Endodermal cell (in vitro differentiated cells): ENCODE measurements at regions not wholly inside any gene's neighbourhood (a gene's known extent, or its start where the extent isn't known, plus 50 kb on each side); places are given as distances from the start of the nearest gene placed in this dataset.

Source experiments
- DNase-seq: peaks from one replicate; pipeline ENCODE4 v3.0.0-alpha.2; 2017
- H3K27ac ChIP-seq: 2 replicates; pipeline ENCODE4 v1.5.1; 2013; ENCODE audit warnings: mild to moderate bottlenecking, low read depth, low read length, moderate library complexity
- H3K27me3 ChIP-seq: 2 replicates; pipeline ENCODE4 v1.6.1; 2013; ENCODE audit warnings: mild to moderate bottlenecking, low read length, moderate library complexity; ENCODE audit not compliant: insufficient read depth, control insufficient read depth, poor library complexity, severe bottlenecking
- H3K36me3 ChIP-seq: 2 replicates; pipeline ENCODE4 v1.7.0; 2013; ENCODE audit warnings: mild to moderate bottlenecking, low read length, moderate library complexity; ENCODE audit not compliant: control insufficient read depth, insufficient read depth
- H3K4me1 ChIP-seq: one replicate; pipeline ENCODE4 v1.7.0; 2013; ENCODE audit warnings: low read length; ENCODE audit not compliant: control insufficient read depth, insufficient read depth
- H3K4me3 ChIP-seq: 2 replicates; pipeline ENCODE4 v1.5.1; 2013; ENCODE audit warnings: mild to moderate bottlenecking, low read length, moderate library complexity
- H3K9ac ChIP-seq: 2 replicates; pipeline ENCODE4 v1.6.1; 2013; ENCODE audit warnings: mild to moderate bottlenecking, low read length, moderate library complexity; ENCODE audit not compliant: poor library complexity, severe bottlenecking; ENCODE audit errors: extremely low read depth
- H3K9me3 ChIP-seq: 2 replicates; pipeline ENCODE4 v1.6.1; 2013; ENCODE audit warnings: mild to moderate bottlenecking, low read length, moderate library complexity; ENCODE audit not compliant: control insufficient read depth
- H3K27ac Mint-ChIP-seq: 2 replicates; pipeline ENCODE4 v1.8.0; 2020; ENCODE audit warnings: mixed read lengths
- H3K27me3 Mint-ChIP-seq: 2 replicates; pipeline ENCODE4 v1.8.0; 2021; ENCODE audit warnings: mild to moderate bottlenecking, mixed read lengths; ENCODE audit not compliant: insufficient read depth
- H3K36me3 Mint-ChIP-seq: 2 replicates; pipeline ENCODE4 v1.8.0; 2020; ENCODE audit warnings: low read depth, mixed read lengths
- H3K4me1 Mint-ChIP-seq: 2 replicates; pipeline ENCODE4 v1.8.0; 2020; ENCODE audit warnings: mixed read lengths
- H3K4me3 Mint-ChIP-seq: 2 replicates; pipeline ENCODE4 v1.8.0; 2020; ENCODE audit warnings: mild to moderate bottlenecking, moderate library complexity, mixed read lengths
- H3K9me3 Mint-ChIP-seq: 2 replicates; pipeline ENCODE4 v1.8.0; 2020; ENCODE audit warnings: mild to moderate bottlenecking, mixed read lengths
- WGBS, 2 experiments: methylation state at CpG; one replicate each; pipeline versions ENCODE4 v1.1.5 to v1.1.7; 2013; ENCODE audit warnings: missing lambda C conversion rate in 2 of 2, mixed read lengths in 1 of 2; ENCODE audit not compliant: insufficient coverage in 1 of 2, insufficient read length in 1 of 2; 5-methylcytosine and 5-hydroxymethylcytosine counted together
- TF ChIP-seq, protein P1 (sequence below): fragments of 200-600 bp; sonication (generic); conservative IDR thresholded peaks from 2 replicates; pipeline ENCODE4 v1.5.0; 2021; ENCODE audit warnings: antibody characterized with exemption, mild to moderate bottlenecking

DNA sequence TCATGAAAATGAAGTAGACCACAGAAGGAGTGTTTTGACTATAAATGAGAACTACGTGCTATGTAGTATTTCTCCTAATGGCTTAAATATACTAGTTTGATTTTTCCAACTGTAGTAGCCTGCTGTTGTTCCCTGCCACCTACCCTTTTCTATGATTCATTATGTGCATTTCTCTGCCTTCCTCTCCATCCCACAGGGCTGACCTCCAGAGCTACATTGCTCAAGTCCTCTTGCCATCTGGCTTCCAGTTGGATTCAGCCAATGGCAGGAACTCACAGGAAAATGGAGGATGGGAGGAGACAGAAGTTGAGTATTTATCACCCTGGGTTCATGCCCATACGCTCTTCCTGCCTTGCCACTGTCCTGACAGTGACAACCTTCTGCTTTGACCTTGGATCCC, 515.3 kb downstream of the SOX5 start:
- Mint-ChIP-seq H3K4me3 (no peak overlapping the region), H3K9me3 (peaks cover 23% of the 10 kb centered on the region), H3K27ac (no peak overlapping the region), H3K36me3 (no peaks in the 10 kb centered on the region), H3K27me3 (no peaks in the 10 kb centered on the region), H3K4me1 (no peaks in the 10 kb centered on the region)
- DNase-seq: no peak
- no peak overlapping the region for H3K27ac ChIP-seq
- no peaks in the 10 kb centered on the region for H3K36me3 ChIP-seq
- H3K27me3 ChIP-seq: no peaks in the 10 kb centered on the region
- no peaks in the 10 kb centered on the region for H3K9me3 ChIP-seq
- H3K4me3 ChIP-seq: no peak overlapping the region
- TF ChIP-seq, protein P1, sequence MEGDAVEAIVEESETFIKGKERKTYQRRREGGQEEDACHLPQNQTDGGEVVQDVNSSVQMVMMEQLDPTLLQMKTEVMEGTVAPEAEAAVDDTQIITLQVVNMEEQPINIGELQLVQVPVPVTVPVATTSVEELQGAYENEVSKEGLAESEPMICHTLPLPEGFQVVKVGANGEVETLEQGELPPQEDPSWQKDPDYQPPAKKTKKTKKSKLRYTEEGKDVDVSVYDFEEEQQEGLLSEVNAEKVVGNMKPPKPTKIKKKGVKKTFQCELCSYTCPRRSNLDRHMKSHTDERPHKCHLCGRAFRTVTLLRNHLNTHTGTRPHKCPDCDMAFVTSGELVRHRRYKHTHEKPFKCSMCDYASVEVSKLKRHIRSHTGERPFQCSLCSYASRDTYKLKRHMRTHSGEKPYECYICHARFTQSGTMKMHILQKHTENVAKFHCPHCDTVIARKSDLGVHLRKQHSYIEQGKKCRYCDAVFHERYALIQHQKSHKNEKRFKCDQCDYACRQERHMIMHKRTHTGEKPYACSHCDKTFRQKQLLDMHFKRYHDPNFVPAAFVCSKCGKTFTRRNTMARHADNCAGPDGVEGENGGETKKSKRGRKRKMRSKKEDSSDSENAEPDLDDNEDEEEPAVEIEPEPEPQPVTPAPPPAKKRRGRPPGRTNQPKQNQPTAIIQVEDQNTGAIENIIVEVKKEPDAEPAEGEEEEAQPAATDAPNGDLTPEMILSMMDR: no peak
- no peaks in the 10 kb centered on the region for H3K4me1 ChIP-seq
- H3K9ac ChIP-seq: no peak overlapping the region
- WGBS, 2 experiments: 89 to 92% methylated on average over 2 of the region's 2 CpGs

DNA sequence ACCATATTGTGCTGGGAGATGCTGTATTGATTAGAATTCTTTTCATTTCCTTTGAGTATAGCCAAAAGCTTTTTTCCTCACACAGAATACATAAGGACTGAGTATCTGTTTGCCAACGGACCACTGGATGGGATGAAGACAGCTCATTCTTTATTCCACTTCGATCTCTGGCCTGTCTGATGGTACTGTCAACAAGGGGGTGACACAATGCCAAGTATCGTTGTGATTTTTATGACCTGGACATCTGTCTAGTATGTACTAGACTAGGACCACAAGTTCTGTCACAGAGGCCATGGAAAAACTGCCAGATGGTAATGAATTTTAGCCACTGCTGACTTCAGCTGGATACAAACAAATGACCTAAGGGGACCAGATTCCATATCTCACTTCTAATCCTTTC, 502.7 kb downstream of the SOX5 start:
- H3K4me3 ChIP-seq: no peak overlapping the region
- H3K4me1 Mint-ChIP-seq: no peaks in the 10 kb centered on the region
- H3K36me3 ChIP-seq: no peaks in the 10 kb centered on the region
- H3K36me3 Mint-ChIP-seq: no peaks in the 10 kb centered on the region
- no peaks in the 10 kb centered on the region for H3K9me3 ChIP-seq
- no peaks in the 10 kb centered on the region for H3K27me3 ChIP-seq
- no peaks in the 10 kb centered on the region for H3K27me3 Mint-ChIP-seq
- no peak overlapping the region for H3K27ac Mint-ChIP-seq
- DNase-seq: no peak
- TF ChIP-seq, protein P1: no peak
- 89 to 95% methylated on average over 3 of the region's 3 CpGs for WGBS, 2 experiments
- no peaks in the 10 kb centered on the region for H3K4me1 ChIP-seq
- no peak overlapping the region for H3K27ac ChIP-seq
- no peak overlapping the region for H3K4me3 Mint-ChIP-seq
- peaks cover 9% of the 10 kb centered on the region for H3K9me3 Mint-ChIP-seq
- H3K9ac ChIP-seq: no peak overlapping the region

DNA sequence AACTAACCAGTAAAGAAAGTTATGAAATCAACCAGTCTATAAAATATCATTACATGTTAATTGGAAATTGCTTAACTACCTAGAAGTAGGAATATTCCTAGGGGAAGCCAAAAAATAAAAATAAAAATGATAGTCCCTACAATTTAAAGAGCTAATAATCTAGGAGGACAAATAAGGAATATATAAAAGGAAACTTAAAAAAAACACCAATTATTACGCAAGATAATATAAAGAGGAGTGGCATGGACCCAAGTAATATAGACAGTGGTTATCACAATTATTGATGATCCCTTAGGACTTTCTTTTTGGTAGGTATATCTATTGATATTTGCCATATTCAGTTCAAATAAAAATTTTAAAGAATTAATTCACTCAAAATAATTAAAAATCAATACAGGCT, 498.7 kb downstream of the SOX5 start:
- Mint-ChIP-seq H3K36me3 (no peaks in the 10 kb centered on the region), H3K4me3 (no peak overlapping the region), H3K4me1 (peaks cover 3% of the 10 kb centered on the region), H3K27ac (no peak overlapping the region), H3K9me3 (peaks cover 9% of the 10 kb centered on the region), H3K27me3 (no peaks in the 10 kb centered on the region)
- Histone ChIP-seq H3K27me3 (no peaks in the 10 kb centered on the region), H3K36me3 (no peaks in the 10 kb centered on the region), H3K4me3 (no peak overlapping the region), H3K9ac (no peak overlapping the region), H3K9me3 (no peaks in the 10 kb centered on the region), H3K4me1 (no peaks in the 10 kb centered on the region), H3K27ac (no peak overlapping the region)
- DNase-seq: no peak
- WGBS, 2 experiments: 100% methylated on average over 1 of the region's 1 CpG; no CpG with 5 or more reads in 1 of the 2 experiments
- TF ChIP-seq, protein P1: no peak
